A549 (cell line): ENCODE measurements at regions not wholly inside any gene's neighbourhood (a gene's known extent, or its start where the extent isn't known, plus 50 kb on each side); places are given as distances from the start of the nearest gene placed in this dataset.

Experiments used
- ATAC-seq, 2 experiments: fragments of 200-7000 bp in 1 of 2; fragments of >200 bp in 1 of 2; cut with Nextera tagmentation in 1 of 2; cut with Tn5 transposase in 1 of 2; 3 replicates each; pipeline versions ENCODE4 v1.8.0 to v1.9.1; 2018 to 2020; ENCODE audit warnings: mild to moderate bottlenecking in 1 of 2, moderate library complexity in 1 of 2
- CTCF ChIA-PET: fragments of 300-600 bp; sonication (Branson Sonifier 250); formaldehyde crosslinking; extraction: SDS; loops from one replicate; lab custom pipeline; 2021; ENCODE audit warnings: antibody characterized with exemption, inconsistent platforms; lab: Yijun Ruan, JAX
- POLR2A ChIA-PET: fragments of 350-600 bp; formaldehyde crosslinking; extraction: SDS; loops from one replicate; lab custom pipeline; 2021; ENCODE audit warnings: antibody characterized with exemption, inconsistent platforms; lab: Yijun Ruan, JAX
- DNase-seq, 2 experiments: peaks; one replicate each; pipeline versions ENCODE4 v3.0.0 to v3.0.0-alpha.2; 2011 to 2016; ENCODE audit warnings: low read depth in 1 of 2, low spot score in 1 of 2
- FAIRE-seq: peaks from 2 replicates; lab custom pipeline; 2011; peaks lifted over from hg19 to GRCh38; lab: Jason Lieb, UNC
- H3K27ac ChIP-seq, 2 experiments: fragments of >200 bp; sonication (Bioruptor Twin); formaldehyde crosslinking; 3 replicates each; pipeline ENCODE4 v1.5.1; 2016 to 2017
- H3K4me1 ChIP-seq: fragments of >200 bp; sonication (Bioruptor Twin); formaldehyde crosslinking; 3 replicates; pipeline ENCODE4 v1.6.1; 2016
- H3K4me2 ChIP-seq: fragments of >200 bp; sonication (Bioruptor Twin); formaldehyde crosslinking; 3 replicates; pipeline ENCODE4 v1.6.1; 2016
- H3K4me3 ChIP-seq: fragments of >200 bp; sonication (Bioruptor Twin); formaldehyde crosslinking; 3 replicates; pipeline ENCODE4 v1.5.1; 2016
- H3K9me3 ChIP-seq: fragments of >200 bp; sonication (Bioruptor Twin); formaldehyde crosslinking; 3 replicates; pipeline ENCODE4 v1.6.1; 2016
- CBX8 ChIP-seq: fragments of 200-600 bp; sonication (generic); IDR thresholded peaks from 2 replicates; pipeline ENCODE4 v1.6.1; 2016
- FOSB ChIP-seq: fragments of 250-450 bp; sonication (Bioruptor Pico); IDR thresholded peaks from 2 replicates; pipeline ENCODE4 v1.5.0; 2020; ENCODE audit warnings: mild to moderate bottlenecking, moderate library complexity
- FOXS1 ChIP-seq: fragments of 250-450 bp; sonication (Bioruptor Pico); IDR thresholded peaks from 2 replicates; pipeline ENCODE4 v1.5.0; 2020; ENCODE audit warnings: mild to moderate bottlenecking, moderate library complexity
- GATA3 ChIP-seq: IDR thresholded peaks from 2 replicates; pipeline ENCODE4 v1.6.1; 2012; ENCODE audit warnings: borderline replicate concordance
- HOXB13 ChIP-seq: fragments of 250-450 bp; sonication (Bioruptor Pico); IDR thresholded peaks from 2 replicates; pipeline ENCODE4 v1.5.0; 2020; ENCODE audit warnings: low read depth, mild to moderate bottlenecking, moderate library complexity
- JUNB ChIP-seq: fragments of >200 bp; sonication (Bioruptor Twin); formaldehyde crosslinking; IDR thresholded peaks from 2 replicates; pipeline ENCODE4 v1.6.1; 2016
- KDM5A ChIP-seq: fragments of 200-600 bp; sonication (generic); IDR thresholded peaks from 2 replicates; pipeline ENCODE4 v1.6.1; 2016; ENCODE audit warnings: antibody characterized with exemption, mild to moderate bottlenecking
- MYC ChIP-seq: IDR thresholded peaks from 2 replicates; pipeline ENCODE4 v1.6.1; 2012; ENCODE audit warnings: mild to moderate bottlenecking, inconsistent platforms, low read length, improper control_type of control experiment, borderline replicate concordance
- NPAS2 ChIP-seq: fragments of 250-450 bp; sonication (Bioruptor Pico); IDR thresholded peaks from 2 replicates; pipeline ENCODE4 v1.8.0; 2022; ENCODE audit warnings: mild to moderate bottlenecking, moderate library complexity, borderline replicate concordance
- NR3C1 ChIP-seq: fragments of >200 bp; sonication (Bioruptor Twin); formaldehyde crosslinking; IDR thresholded peaks from 3 replicates; pipeline ENCODE4 v1.6.1; 2017
- POLR2A ChIP-seq: IDR thresholded peaks from 2 replicates; pipeline ENCODE4 v1.6.1; 2012; ENCODE audit warnings: mild to moderate bottlenecking, low read length
- POLR2AphosphoS2 ChIP-seq: conservative IDR thresholded peaks from 2 replicates; pipeline ENCODE4 v1.6.1; 2012; ENCODE audit warnings: low read length, improper control_type of control experiment, inconsistent platforms
- SMC3 ChIP-seq: fragments of >200 bp; sonication (Bioruptor Twin); formaldehyde crosslinking; IDR thresholded peaks from 3 replicates; pipeline ENCODE4 v1.6.1; 2018; ENCODE audit warnings: inconsistent platforms
- ZC3H11A ChIP-seq: fragments of 450-650 bp; IDR thresholded peaks from 2 replicates; pipeline ENCODE4 v1.6.1; 2014; ENCODE audit warnings: antibody characterized with exemption, mild to moderate bottlenecking
- ZFP36 ChIP-seq: fragments of 450-650 bp; IDR thresholded peaks from 2 replicates; pipeline ENCODE4 v1.6.1; 2014; ENCODE audit warnings: borderline replicate concordance; ENCODE audit not compliant: partially characterized antibody
- ZNF302 ChIP-seq: fragments of 250-450 bp; sonication (Bioruptor Pico); IDR thresholded peaks from 2 replicates; pipeline ENCODE4 v1.9.0; 2021; ENCODE audit warnings: inconsistent platforms, mild to moderate bottlenecking, moderate library complexity
- ZSCAN20 ChIP-seq: fragments of 250-450 bp; sonication (Bioruptor Pico); IDR thresholded peaks from 2 replicates; pipeline ENCODE4 v1.8.0; 2022; ENCODE audit warnings: mild to moderate bottlenecking, moderate library complexity
- WGBS: methylation state at CpG from one replicate; pipeline ENCODE4 v1.1.6; 2017; ENCODE audit errors: missing lambda C conversion rate; 5-methylcytosine and 5-hydroxymethylcytosine counted together
- TF ChIP-seq, protein P1 (sequence below): fragments of >200 bp; sonication (Bioruptor Twin); formaldehyde crosslinking; IDR thresholded peaks from 2 replicates; pipeline ENCODE4 v1.6.1; 2016
- TF ChIP-seq, protein P2 (sequence below): fragments of >200 bp; sonication (Bioruptor Twin); formaldehyde crosslinking; IDR thresholded peaks from 3 replicates; pipeline ENCODE4 v1.5.1; 2016
- TF ChIP-seq, protein P3 (sequence below): IDR thresholded peaks from 2 replicates; pipeline ENCODE4 v1.6.1; 2012; ENCODE audit warnings: low read depth, borderline replicate concordance
- TF ChIP-seq, protein P4 (sequence below): fragments of 200-600 bp; sonication (generic); IDR thresholded peaks from 2 replicates; pipeline ENCODE4 v1.6.1; 2016; ENCODE audit warnings: antibody characterized with exemption, mild to moderate bottlenecking, moderate library complexity
- TF ChIP-seq, protein P5 (sequence below): fragments of 150-350 bp; IDR thresholded peaks from 2 replicates; pipeline ENCODE4 v1.6.1; 2014; ENCODE audit warnings: low read depth, mild to moderate bottlenecking, low read length
- TF ChIP-seq, protein P6 (sequence below): fragments of >200 bp; sonication (Bioruptor Twin); formaldehyde crosslinking; IDR thresholded peaks from 3 replicates; pipeline ENCODE4 v1.6.1; 2016

DNA sequence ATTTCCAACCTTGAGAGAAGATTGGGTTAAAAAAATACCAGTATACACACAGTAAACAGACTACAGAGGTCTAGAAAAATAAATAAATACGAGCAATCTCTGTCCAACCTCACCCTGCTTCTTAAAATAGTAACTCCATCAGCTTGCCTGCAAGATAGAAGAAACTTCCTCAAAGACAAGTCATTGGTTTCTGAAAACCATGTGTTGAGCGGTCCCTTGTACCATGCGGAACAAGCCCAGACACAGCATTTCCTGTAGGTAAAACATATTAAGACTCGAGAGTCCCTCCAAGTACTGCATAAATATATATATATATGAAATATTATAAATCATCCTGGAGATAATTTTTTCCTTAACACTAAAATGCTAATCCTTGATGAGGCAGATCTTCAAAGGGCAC lies 157.4 kb downstream of the MZT1 start:
- Histone ChIP-seq H3K27ac (no peak overlapping the region), H3K4me1 (no peaks in the 10 kb centered on the region)
- ChIA-PET POLR2A (no interaction called here), CTCF (no interaction called here)
- FAIRE-seq (no peak), DNase-seq (no peak)
- 37% methylated on average over 4 of the region's 4 CpGs for WGBS
- no peak for TF ChIP-seq GATA3
- TF ChIP-seq, protein P1, sequence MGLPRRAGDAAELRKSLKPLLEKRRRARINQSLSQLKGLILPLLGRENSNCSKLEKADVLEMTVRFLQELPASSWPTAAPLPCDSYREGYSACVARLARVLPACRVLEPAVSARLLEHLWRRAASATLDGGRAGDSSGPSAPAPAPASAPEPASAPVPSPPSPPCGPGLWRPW: no peak
- TF ChIP-seq, protein P2, sequence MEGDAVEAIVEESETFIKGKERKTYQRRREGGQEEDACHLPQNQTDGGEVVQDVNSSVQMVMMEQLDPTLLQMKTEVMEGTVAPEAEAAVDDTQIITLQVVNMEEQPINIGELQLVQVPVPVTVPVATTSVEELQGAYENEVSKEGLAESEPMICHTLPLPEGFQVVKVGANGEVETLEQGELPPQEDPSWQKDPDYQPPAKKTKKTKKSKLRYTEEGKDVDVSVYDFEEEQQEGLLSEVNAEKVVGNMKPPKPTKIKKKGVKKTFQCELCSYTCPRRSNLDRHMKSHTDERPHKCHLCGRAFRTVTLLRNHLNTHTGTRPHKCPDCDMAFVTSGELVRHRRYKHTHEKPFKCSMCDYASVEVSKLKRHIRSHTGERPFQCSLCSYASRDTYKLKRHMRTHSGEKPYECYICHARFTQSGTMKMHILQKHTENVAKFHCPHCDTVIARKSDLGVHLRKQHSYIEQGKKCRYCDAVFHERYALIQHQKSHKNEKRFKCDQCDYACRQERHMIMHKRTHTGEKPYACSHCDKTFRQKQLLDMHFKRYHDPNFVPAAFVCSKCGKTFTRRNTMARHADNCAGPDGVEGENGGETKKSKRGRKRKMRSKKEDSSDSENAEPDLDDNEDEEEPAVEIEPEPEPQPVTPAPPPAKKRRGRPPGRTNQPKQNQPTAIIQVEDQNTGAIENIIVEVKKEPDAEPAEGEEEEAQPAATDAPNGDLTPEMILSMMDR: no peak
- no peak for TF ChIP-seq POLR2AphosphoS2
- TF ChIP-seq NR3C1: no peak
- no peak for TF ChIP-seq NPAS2
- TF ChIP-seq, protein P3, sequence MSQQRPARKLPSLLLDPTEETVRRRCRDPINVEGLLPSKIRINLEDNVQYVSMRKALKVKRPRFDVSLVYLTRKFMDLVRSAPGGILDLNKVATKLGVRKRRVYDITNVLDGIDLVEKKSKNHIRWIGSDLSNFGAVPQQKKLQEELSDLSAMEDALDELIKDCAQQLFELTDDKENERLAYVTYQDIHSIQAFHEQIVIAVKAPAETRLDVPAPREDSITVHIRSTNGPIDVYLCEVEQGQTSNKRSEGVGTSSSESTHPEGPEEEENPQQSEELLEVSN: no peak
- TF ChIP-seq ZSCAN20 (CRISPR knock-in tag): no peak
- TF ChIP-seq JUNB: no peak
- no peak for TF ChIP-seq CBX8
- TF ChIP-seq FOXS1: no peak
- no peak for TF ChIP-seq ZC3H11A
- TF ChIP-seq ZFP36: no peak
- no peak for TF ChIP-seq SMC3
- TF ChIP-seq, protein P4, sequence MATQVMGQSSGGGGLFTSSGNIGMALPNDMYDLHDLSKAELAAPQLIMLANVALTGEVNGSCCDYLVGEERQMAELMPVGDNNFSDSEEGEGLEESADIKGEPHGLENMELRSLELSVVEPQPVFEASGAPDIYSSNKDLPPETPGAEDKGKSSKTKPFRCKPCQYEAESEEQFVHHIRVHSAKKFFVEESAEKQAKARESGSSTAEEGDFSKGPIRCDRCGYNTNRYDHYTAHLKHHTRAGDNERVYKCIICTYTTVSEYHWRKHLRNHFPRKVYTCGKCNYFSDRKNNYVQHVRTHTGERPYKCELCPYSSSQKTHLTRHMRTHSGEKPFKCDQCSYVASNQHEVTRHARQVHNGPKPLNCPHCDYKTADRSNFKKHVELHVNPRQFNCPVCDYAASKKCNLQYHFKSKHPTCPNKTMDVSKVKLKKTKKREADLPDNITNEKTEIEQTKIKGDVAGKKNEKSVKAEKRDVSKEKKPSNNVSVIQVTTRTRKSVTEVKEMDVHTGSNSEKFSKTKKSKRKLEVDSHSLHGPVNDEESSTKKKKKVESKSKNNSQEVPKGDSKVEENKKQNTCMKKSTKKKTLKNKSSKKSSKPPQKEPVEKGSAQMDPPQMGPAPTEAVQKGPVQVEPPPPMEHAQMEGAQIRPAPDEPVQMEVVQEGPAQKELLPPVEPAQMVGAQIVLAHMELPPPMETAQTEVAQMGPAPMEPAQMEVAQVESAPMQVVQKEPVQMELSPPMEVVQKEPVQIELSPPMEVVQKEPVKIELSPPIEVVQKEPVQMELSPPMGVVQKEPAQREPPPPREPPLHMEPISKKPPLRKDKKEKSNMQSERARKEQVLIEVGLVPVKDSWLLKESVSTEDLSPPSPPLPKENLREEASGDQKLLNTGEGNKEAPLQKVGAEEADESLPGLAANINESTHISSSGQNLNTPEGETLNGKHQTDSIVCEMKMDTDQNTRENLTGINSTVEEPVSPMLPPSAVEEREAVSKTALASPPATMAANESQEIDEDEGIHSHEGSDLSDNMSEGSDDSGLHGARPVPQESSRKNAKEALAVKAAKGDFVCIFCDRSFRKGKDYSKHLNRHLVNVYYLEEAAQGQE: no peak
- TF ChIP-seq POLR2A: no peak
- no peak for TF ChIP-seq FOSB (CRISPR knock-in tag)
- TF ChIP-seq, all 56 proteins: peak for 0
- no peak for ATAC-seq
- no peak overlapping the region for H3K4me2 ChIP-seq
- H3K9me3 ChIP-seq: no peaks in the 10 kb centered on the region
- H3K4me3 ChIP-seq: no peak overlapping the region

DNA sequence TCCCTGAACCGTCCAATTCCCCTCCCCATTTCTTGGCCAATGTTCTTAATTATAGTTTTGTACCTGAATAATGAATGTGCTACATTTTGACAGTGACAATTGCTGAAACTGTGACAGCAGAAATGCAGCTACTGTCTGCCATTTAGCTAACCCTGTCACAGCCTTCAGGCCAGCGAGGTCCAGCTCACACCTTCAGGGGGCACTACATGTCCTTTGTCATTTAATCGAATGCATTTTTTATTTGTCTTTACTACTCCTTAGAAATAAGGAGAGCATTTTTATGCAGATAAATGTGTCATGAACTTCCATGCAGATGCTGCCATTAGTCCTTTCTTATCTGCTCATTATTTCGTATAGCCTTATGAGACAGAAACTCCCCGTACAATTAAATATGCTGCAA lies 159.9 kb downstream of the MZT1 start:
- ATAC-seq (no peak), FAIRE-seq (no peak), DNase-seq (no peak)
- 9% methylated on average over 5 of the region's 5 CpGs for WGBS
- no peak overlapping the region for H3K4me2 ChIP-seq
- no peak overlapping the region for H3K27ac ChIP-seq
- no peak overlapping the region for H3K4me3 ChIP-seq
- H3K9me3 ChIP-seq: no peaks in the 10 kb centered on the region
- ChIA-PET POLR2A (no interaction called here), CTCF (no interaction called here)
- TF ChIP-seq CBX8: no peak
- H3K4me1 ChIP-seq: no peaks in the 10 kb centered on the region

DNA sequence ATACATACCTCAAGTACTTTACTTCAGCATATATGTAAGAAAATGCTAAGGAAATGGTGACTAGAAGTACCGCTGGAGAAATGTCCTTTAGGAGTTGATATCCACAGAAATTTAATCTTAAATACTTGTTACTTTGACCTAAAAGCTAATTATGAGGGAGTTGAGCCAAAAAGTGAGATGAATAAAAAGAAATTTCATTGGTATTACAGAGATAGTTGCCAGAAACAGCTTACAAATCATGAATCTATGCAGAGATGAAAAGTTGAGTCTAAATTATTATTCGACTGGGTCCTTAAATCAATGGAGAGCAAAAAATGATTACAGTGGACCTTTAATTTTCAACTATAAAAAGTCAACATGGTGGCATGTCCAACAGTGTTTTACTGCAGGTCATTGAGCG lies 160.9 kb downstream of the MZT1 start:
- H3K4me3 ChIP-seq: no peak overlapping the region
- no peak for ATAC-seq
- no peaks in the 10 kb centered on the region for H3K9me3 ChIP-seq
- FAIRE-seq: no peak
- no peak overlapping the region for H3K27ac ChIP-seq
- no peak for TF ChIP-seq ZNF302 (CRISPR knock-in tag)
- TF ChIP-seq HOXB13: no peak
- no peak for TF ChIP-seq KDM5A
- TF ChIP-seq, protein P5, sequence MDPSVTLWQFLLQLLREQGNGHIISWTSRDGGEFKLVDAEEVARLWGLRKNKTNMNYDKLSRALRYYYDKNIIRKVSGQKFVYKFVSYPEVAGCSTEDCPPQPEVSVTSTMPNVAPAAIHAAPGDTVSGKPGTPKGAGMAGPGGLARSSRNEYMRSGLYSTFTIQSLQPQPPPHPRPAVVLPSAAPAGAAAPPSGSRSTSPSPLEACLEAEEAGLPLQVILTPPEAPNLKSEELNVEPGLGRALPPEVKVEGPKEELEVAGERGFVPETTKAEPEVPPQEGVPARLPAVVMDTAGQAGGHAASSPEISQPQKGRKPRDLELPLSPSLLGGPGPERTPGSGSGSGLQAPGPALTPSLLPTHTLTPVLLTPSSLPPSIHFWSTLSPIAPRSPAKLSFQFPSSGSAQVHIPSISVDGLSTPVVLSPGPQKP: no peak
- TF ChIP-seq, protein P6, sequence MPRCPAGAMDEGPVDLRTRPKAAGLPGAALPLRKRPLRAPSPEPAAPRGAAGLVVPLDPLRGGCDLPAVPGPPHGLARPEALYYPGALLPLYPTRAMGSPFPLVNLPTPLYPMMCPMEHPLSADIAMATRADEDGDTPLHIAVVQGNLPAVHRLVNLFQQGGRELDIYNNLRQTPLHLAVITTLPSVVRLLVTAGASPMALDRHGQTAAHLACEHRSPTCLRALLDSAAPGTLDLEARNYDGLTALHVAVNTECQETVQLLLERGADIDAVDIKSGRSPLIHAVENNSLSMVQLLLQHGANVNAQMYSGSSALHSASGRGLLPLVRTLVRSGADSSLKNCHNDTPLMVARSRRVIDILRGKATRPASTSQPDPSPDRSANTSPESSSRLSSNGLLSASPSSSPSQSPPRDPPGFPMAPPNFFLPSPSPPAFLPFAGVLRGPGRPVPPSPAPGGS: no peak
- TF ChIP-seq MYC: no peak
- TF ChIP-seq, all 56 proteins: peak for 0
- POLR2A ChIA-PET: no interaction called here
- WGBS: 17% methylated on average over 3 of the region's 3 CpGs
- Histone ChIP-seq H3K4me1 (no peaks in the 10 kb centered on the region), H3K4me2 (no peak overlapping the region)
- DNase-seq: no peak
- CTCF ChIA-PET: no interaction called here
